Suprapubic skin (tissue), 4 donors: ENCODE measurements at regions not wholly inside any gene's neighbourhood (a gene's known extent, or its start where the extent isn't known, plus 50 kb on each side); places are given as distances from the start of the nearest gene placed in this dataset.
"Not testable (repeated sequence)": the region's sequence is repeated elsewhere in the genome, so short reads cannot be mapped to it uniquely, and the experiment has no call there.

Experiments used
- DNase-seq, 2 donors: peaks; one replicate each; pipeline ENCODE4 v3.0.0-alpha.2; 2019; ENCODE audit warnings: low spot score in 2 of 2
- H3K27ac ChIP-seq: fragments of 200-600 bp; sonication (generic); one replicate; pipeline ENCODE4 v1.5.1; 2019
- H3K27me3 ChIP-seq: fragments of 200-600 bp; sonication (generic); one replicate; pipeline ENCODE4 v1.5.1; 2019
- H3K36me3 ChIP-seq: fragments of 200-600 bp; sonication (generic); one replicate; pipeline ENCODE4 v1.5.1; 2019
- H3K4me1 ChIP-seq: fragments of 200-600 bp; sonication (generic); one replicate; pipeline ENCODE4 v1.5.1; 2019
- H3K4me3 ChIP-seq: fragments of 200-600 bp; sonication (generic); one replicate; pipeline ENCODE4 v1.5.1; 2019; ENCODE audit warnings: mild to moderate bottlenecking
- H3K9me3 ChIP-seq: fragments of 200-600 bp; sonication (generic); one replicate; pipeline ENCODE4 v1.5.1; 2019
- CTCF ChIP-seq, 2 donors: fragments of 200-600 bp in 1 of 2; fragments of 450-650 bp in 1 of 2; sonication (generic) in 1 of 2; IDR thresholded peaks; one replicate each; pipeline ENCODE4 v1.5.1; 2016 to 2019; ENCODE audit warnings: antibody characterized with exemption in 2 of 2, mild to moderate bottlenecking in 1 of 2, moderate library complexity in 1 of 2
- EP300 ChIP-seq: sonication (generic); formaldehyde crosslinking; IDR thresholded peaks from one replicate; pipeline ENCODE4 v1.6.1; 2017; ENCODE audit warnings: antibody characterized with exemption
- POLR2A ChIP-seq, 2 donors: fragments of 450-650 bp; IDR thresholded peaks; one replicate each; pipeline ENCODE4 v1.6.1; 2017; ENCODE audit warnings: antibody characterized with exemption in 2 of 2, mild to moderate bottlenecking in 2 of 2, moderate library complexity in 2 of 2
- POLR2AphosphoS5 ChIP-seq, 3 donors: sonication (generic); formaldehyde crosslinking; IDR thresholded peaks; one replicate each; pipeline ENCODE4 v1.6.1; 2017; ENCODE audit warnings: antibody characterized with exemption in 3 of 3
- WGBS: methylation state at CpG from one replicate; pipeline ENCODE4 v1.1.5; 2018; 5-methylcytosine and 5-hydroxymethylcytosine counted together

DNA sequence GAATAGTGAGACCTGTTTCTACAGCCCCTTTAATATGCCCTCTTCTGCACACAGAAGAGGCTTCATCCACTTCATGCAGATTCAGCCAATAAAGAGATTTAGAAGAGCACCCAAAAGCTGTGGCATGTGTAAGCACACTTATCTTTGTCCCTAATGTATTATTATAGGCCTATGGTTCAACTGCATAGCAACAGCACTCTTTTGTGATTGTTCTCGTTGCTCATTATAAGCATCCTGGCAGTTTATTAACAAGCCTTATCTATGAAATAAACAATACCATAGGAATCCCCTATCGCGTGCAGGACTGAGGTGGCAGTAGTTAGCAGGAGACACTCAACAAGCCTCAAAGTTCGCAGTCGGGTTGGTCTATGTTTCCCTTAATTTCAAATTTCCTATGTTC is 138.5 kb upstream of the BEND6 start:
- H3K9me3 ChIP-seq: no peaks in the 10 kb centered on the region
- H3K27ac ChIP-seq: no peak overlapping the region
- 86% methylated on average over 5 of the region's 5 CpGs for WGBS
- no peak for DNase-seq
- no peaks in the 10 kb centered on the region for H3K27me3 ChIP-seq
- TF ChIP-seq CTCF (IDR thresholded peaks at IDR 0.05) (no peak), EP300 (no peak), POLR2A (IDR thresholded peaks at IDR 0.05) (no peak), POLR2AphosphoS5 (IDR thresholded peaks at IDR 0.05) (no peak)
- no peak overlapping the region for H3K4me3 ChIP-seq
- no peaks in the 10 kb centered on the region for H3K4me1 ChIP-seq
- H3K36me3 ChIP-seq: no peaks in the 10 kb centered on the region

GRCh38 chr6:56815436-56815835 is 139.5 kb upstream of the BEND6 start:
- Histone ChIP-seq H3K9me3 (no peaks in the 10 kb centered on the region), H3K4me3 (no peak overlapping the region), H3K27me3 (no peaks in the 10 kb centered on the region), H3K36me3 (no peaks in the 10 kb centered on the region), H3K27ac (no peak overlapping the region), H3K4me1 (no peaks in the 10 kb centered on the region)
- no peak for TF ChIP-seq POLR2AphosphoS5 (IDR thresholded peaks at IDR 0.05)
- TF ChIP-seq EP300: no peak
- TF ChIP-seq POLR2A (IDR thresholded peaks at IDR 0.05): no peak
- no peak for TF ChIP-seq CTCF (IDR thresholded peaks at IDR 0.05)
- DNase-seq: no peak

- Histone ChIP-seq H3K4me1 (no peaks in the 10 kb centered on the region), H3K36me3 (no peaks in the 10 kb centered on the region), H3K27me3 (no peaks in the 10 kb centered on the region), H3K4me3 (no peak overlapping the region), H3K9me3 (no peaks in the 10 kb centered on the region), H3K27ac (no peak overlapping the region)
- DNase-seq: no peak
- TF ChIP-seq CTCF (IDR thresholded peaks at IDR 0.05) (no peak), POLR2A (IDR thresholded peaks at IDR 0.05) (no peak), EP300 (no peak), POLR2AphosphoS5 (IDR thresholded peaks at IDR 0.05) (no peak)
- 87% methylated on average over 7 of the region's 7 CpGs for WGBS
Measured at GRCh38 chr6:56814802-56815201, 140.1 kb upstream of the BEND6 start.

GRCh38 chr6:56814308-56814707 is 140.6 kb upstream of the BEND6 start:
- no peak overlapping the region for H3K27ac ChIP-seq

DNA sequence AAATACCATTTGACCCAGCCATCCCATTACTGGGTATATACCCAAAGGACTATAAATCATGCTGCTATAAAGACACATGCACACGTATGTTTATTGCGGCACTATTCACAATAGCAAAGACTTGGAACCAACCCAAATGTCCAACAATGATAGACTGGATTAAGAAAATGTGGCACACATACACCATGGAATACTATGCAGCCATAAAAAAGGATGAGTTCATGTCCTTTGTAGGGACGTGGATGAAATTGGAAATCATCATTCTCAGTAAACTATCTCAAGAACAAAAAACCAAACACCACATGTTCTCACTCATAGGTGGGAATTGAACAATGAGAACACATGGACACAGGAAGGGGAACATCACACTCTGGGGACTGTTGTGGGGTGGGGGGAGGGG is 142.1 kb upstream of the BEND6 start:
- H3K36me3 ChIP-seq, DNase-seq, H3K4me3 ChIP-seq, H3K27ac ChIP-seq, H3K27me3 ChIP-seq, H3K4me1 ChIP-seq, H3K9me3 ChIP-seq: not testable (repeated sequence)
- whole genome bisulfite sequencing: 40% methylated on average over 1 of the region's 3 CpGs

More at GRCh38 chr6:56814308-56814707, 140.6 kb upstream of the BEND6 start:
- H3K27me3 ChIP-seq: no peaks in the 10 kb centered on the region
- no peaks in the 10 kb centered on the region for H3K4me1 ChIP-seq
- no peak for DNase-seq
- TF ChIP-seq EP300 (no peak), POLR2AphosphoS5 (IDR thresholded peaks at IDR 0.05) (no peak), POLR2A (IDR thresholded peaks at IDR 0.05) (no peak), CTCF (IDR thresholded peaks at IDR 0.05) (no peak)
- no peak overlapping the region for H3K4me3 ChIP-seq
- H3K36me3 ChIP-seq: no peaks in the 10 kb centered on the region
- no peaks in the 10 kb centered on the region for H3K9me3 ChIP-seq
- 59% methylated on average over 3 of the region's 3 CpGs for WGBS

DNA sequence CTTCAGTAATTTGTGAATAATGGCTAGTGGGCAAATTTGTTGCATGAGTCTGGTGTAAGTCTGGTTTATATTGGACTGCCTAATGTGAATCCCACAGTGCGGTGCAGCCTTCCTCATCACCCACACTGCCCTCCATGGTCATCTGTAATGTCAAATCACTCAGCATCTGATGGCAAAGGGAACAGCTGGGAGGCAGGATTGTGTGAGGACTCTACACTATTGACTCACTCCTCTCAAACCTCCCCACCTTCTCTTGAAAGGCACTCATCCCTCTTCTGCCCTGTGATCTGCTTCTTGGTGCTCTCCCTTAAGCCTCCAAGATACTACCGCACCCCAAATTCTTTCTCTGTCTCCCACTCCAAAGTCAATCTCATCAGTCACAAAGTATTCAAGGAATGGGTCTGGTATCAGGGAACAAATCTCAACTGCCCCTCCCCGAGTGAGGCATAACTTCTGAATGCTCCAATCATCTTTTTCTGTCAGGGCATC is 146.0 kb upstream of the BEND6 start:
- Histone ChIP-seq H3K27me3 (no peaks in the 10 kb centered on the region), H3K36me3 (no peaks in the 10 kb centered on the region), H3K9me3 (no peaks in the 10 kb centered on the region), H3K4me3 (no peak overlapping the region), H3K4me1 (no peaks in the 10 kb centered on the region), H3K27ac (no peak overlapping the region)
- 75% methylated on average over 3 of the region's 3 CpGs for WGBS
- DNase-seq: no peak
- no peak for TF ChIP-seq POLR2A (IDR thresholded peaks at IDR 0.05)
- TF ChIP-seq POLR2AphosphoS5 (IDR thresholded peaks at IDR 0.05): no peak
- TF ChIP-seq EP300: no peak
- no peak for TF ChIP-seq CTCF (IDR thresholded peaks at IDR 0.05)
